ENCODE measurements at regions not wholly inside any gene's neighbourhood (a gene's known extent, or its start where the extent isn't known, plus 50 kb on each side); places are given as distances from the start of the nearest gene placed in this dataset.
"Not testable (repeated sequence)": the region's sequence is repeated elsewhere in the genome, so short reads cannot be mapped to it uniquely, and the experiment has no call there.

GRCh38 chr20:53859009-53859408 is 211.4 kb downstream of the BCAS1 start:
- not testable (repeated sequence) for H3K4me3 Mint-ChIP-seq; DNase-seq; H3K9me3 ChIP-seq (ENCODE audit: control insufficient read depth, low read length, poor library complexity, severe bottlenecking); H3K27me3 Mint-ChIP-seq; H3K27ac Mint-ChIP-seq; ATAC-seq; H3K36me3 Mint-ChIP-seq (ENCODE audit: low read depth)
- peaks cover 18% of the 10 kb centered on the region for H3K4me1 Mint-ChIP-seq

DNA sequence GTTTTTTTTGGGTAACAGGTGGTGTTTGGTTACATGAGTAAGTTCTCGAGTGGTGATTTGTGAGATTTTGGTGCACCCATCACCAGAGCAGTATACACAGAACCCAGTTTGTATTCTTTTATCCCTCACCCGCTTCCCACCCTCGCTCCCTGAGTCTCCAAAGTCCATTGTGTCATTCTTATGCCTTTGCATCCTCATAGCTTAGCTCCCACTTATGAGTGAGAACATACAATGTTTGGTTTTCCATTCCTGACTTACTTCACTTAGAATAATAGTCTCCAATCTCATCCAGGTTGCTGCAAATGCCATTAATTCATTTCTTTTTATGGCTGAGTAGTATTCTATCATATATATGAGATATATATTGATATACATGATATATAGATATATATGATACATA is 211.9 kb downstream of the BCAS1 start:
- not testable (repeated sequence) for H3K27me3 Mint-ChIP-seq; H3K36me3 Mint-ChIP-seq (ENCODE audit: low read depth); DNase-seq; H3K4me3 Mint-ChIP-seq; H3K27ac Mint-ChIP-seq; H3K9me3 ChIP-seq (ENCODE audit: control insufficient read depth, low read length, poor library complexity, severe bottlenecking); ATAC-seq
- H3K4me1 Mint-ChIP-seq = peaks cover 18% of the 10 kb centered on the region

DNA sequence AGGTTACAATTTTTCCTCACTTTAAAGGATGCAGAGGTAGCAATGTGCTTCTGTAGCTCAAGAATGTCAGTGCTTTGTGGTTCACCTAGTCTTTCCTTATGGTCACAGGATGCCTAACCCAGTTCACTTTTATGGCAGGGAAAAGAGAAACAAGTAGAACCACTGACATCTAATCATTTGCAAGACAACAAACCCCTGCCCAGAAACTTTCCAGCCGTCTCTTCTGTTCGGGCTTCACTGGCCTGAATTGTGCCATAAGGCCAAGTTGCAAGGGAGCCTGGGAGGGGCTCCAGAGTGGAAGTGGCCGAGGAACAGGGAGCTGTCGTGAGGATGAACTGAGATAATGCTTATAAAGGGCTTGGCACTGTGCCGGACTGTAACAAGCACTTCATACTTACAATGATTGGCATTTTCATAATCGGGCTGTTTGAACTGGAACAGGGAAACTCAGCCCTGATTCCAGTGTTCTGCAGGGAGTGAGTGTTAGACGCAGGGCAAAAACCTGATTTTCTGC is 212.6 kb downstream of the BCAS1 start:
- no peaks in the 10 kb centered on the region for H3K27me3 Mint-ChIP-seq
- H3K4me3 Mint-ChIP-seq = no peak overlapping the region
- ATAC-seq (no peak), DNase-seq (no peak)
- H3K9me3 ChIP-seq (ENCODE audit: control insufficient read depth, low read length, poor library complexity, severe bottlenecking) = no peaks in the 10 kb centered on the region
- peaks cover 20% of the 10 kb centered on the region for H3K4me1 Mint-ChIP-seq
- H3K27ac Mint-ChIP-seq = peak overlapping the region; percentile 49
- no peaks in the 10 kb centered on the region for H3K36me3 Mint-ChIP-seq (ENCODE audit: low read depth)

GRCh38 chr20:53856300-53857295 is 213.8 kb downstream of the BCAS1 start:
- no peaks in the 10 kb centered on the region for H3K9me3 ChIP-seq (ENCODE audit: control insufficient read depth, low read length, poor library complexity, severe bottlenecking)
- H3K4me1 Mint-ChIP-seq = peaks cover 19% of the 10 kb centered on the region
- DNase-seq (no peak), ATAC-seq (no peak)
- H3K36me3 Mint-ChIP-seq (ENCODE audit: low read depth) = no peaks in the 10 kb centered on the region
- H3K27ac Mint-ChIP-seq = no peak overlapping the region
- no peaks in the 10 kb centered on the region for H3K27me3 Mint-ChIP-seq
- no peak overlapping the region for H3K4me3 Mint-ChIP-seq

DNA sequence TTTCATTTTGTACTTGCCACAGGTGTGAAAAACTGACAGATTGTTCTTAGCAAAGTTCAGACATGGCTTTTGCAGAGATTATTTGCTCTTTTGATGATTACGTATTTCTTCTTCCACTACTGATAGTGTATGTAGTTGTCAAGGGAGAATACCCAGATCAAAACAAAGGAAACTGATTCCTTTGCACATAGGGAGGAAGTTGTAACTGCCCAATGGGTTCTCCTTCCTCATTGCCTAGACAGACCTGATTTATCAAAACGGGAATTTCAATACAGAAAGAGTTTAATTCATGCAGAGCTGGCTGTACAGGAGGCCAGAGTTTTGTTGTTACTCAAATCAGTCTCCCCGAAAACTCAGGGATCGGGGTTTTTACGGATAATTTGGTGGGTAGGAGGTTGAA is 214.7 kb downstream of the BCAS1 start:
- no peak overlapping the region for H3K4me3 Mint-ChIP-seq
- no peaks in the 10 kb centered on the region for H3K36me3 Mint-ChIP-seq (ENCODE audit: low read depth)
- ATAC-seq (no peak), DNase-seq (no peak)
- H3K4me1 Mint-ChIP-seq = peaks cover 19% of the 10 kb centered on the region
- H3K27ac Mint-ChIP-seq = no peak overlapping the region
- no peaks in the 10 kb centered on the region for H3K9me3 ChIP-seq (ENCODE audit: control insufficient read depth, low read length, poor library complexity, severe bottlenecking)
- no peaks in the 10 kb centered on the region for H3K27me3 Mint-ChIP-seq

GRCh38 chr20:53854609-53854926 is 215.8 kb downstream of the BCAS1 start:
- not testable (repeated sequence) for H3K36me3 Mint-ChIP-seq (ENCODE audit: low read depth); ATAC-seq; H3K27ac Mint-ChIP-seq; H3K9me3 ChIP-seq (ENCODE audit: control insufficient read depth, low read length, poor library complexity, severe bottlenecking); H3K4me3 Mint-ChIP-seq; DNase-seq; H3K27me3 Mint-ChIP-seq
- H3K4me1 Mint-ChIP-seq = peaks cover 19% of the 10 kb centered on the region

DNA sequence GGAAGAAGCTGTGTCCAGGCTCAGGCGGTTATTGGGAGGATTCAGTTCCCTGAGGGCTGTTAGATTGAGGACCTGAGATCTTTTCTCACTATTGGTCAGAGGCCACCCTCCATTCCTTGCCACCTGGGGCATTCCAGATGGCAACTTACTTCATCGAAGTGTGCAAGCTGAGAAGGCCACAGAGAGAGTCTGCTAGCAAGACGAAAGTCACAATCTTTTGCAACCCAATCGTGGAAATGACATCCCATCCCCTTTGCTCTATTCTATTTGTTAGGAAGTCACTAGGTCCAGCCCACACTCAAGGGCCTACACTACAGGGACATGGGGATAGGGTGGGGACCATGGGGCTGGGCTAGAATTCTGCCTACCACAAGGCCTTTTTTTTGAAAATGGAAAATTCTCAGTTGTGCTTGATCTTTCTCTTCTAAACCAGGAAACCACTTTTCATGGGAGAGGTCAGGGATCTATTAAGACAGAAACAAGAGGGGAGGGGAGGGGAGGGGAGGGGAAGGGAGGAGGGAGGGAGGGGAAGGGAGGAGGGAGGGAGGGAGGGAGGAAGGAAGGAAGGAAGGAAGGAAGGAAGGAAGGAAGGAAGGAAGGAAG is 217.2 kb downstream of the BCAS1 start:
- no peak for DNase-seq
- peak overlapping the region; percentile 54 for H3K27ac Mint-ChIP-seq
- no peaks in the 10 kb centered on the region for H3K27me3 Mint-ChIP-seq
- no peaks in the 10 kb centered on the region for H3K9me3 ChIP-seq (ENCODE audit: control insufficient read depth, low read length, poor library complexity, severe bottlenecking)
- no peaks in the 10 kb centered on the region for H3K36me3 Mint-ChIP-seq (ENCODE audit: low read depth)
- peaks cover 28% of the 10 kb centered on the region for H3K4me1 Mint-ChIP-seq
- no peak overlapping the region for H3K4me3 Mint-ChIP-seq
- no peak for ATAC-seq

DNA sequence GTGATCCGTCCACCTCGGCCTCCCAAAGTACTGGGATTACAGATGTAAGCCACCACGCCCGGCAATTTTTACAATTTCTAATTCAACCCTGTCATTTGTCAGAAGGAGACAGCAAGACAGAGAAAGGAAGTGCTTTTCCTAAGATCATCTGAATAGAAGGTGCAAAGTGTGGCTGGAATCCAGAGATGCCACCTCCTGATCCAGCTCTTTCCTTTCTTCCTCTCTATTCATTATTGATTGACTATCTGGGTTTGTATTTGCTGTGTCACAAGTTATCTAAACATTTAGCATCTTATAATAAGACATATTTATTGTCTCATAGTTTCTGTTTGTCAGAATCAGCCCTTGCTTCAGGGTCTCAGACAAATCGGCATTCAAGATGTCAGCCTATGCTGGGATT is 217.7 kb downstream of the BCAS1 start:
- ATAC-seq (no peak), DNase-seq (no peak)
- Mint-ChIP-seq H3K27me3 (no peaks in the 10 kb centered on the region), H3K4me3 (no peak overlapping the region), H3K36me3 (ENCODE audit: low read depth) (no peaks in the 10 kb centered on the region), H3K27ac (peak overlapping the region; percentile 54), H3K4me1 (peaks cover 30% of the 10 kb centered on the region)
- no peaks in the 10 kb centered on the region for H3K9me3 ChIP-seq (ENCODE audit: control insufficient read depth, low read length, poor library complexity, severe bottlenecking)

- no peak for ATAC-seq
- Mint-ChIP-seq H3K4me3 (no peak overlapping the region), H3K36me3 (ENCODE audit: low read depth) (no peaks in the 10 kb centered on the region), H3K4me1 (peaks cover 33% of the 10 kb centered on the region), H3K27me3 (no peaks in the 10 kb centered on the region), H3K27ac (peak overlapping the region; percentile 54)
- no peaks in the 10 kb centered on the region for H3K9me3 ChIP-seq (ENCODE audit: control insufficient read depth, low read length, poor library complexity, severe bottlenecking)
- no peak for DNase-seq
These were observed 218.4 kb downstream of the BCAS1 start for GRCh38 chr20:53852014-53852413.

DNA sequence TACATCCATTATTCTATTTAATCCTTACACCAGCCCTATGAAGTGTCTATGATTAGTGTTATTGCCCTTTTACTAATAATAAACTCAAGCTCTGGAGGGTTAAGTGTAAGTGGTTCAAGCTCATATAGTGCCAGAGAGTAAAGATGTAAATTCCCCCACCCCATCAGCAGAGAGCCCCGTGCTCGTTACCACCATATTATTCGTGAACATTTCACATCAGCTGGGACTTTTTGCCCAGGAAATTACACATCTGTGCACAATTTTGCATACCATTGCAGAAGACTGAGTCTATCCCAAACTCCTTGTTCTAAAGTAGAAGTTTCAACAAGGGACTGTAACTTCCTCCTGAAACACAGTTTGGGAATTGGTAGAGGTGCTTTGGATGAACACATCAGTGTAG is 220.1 kb downstream of the BCAS1 start:
- Mint-ChIP-seq H3K4me3 (no peak overlapping the region), H3K36me3 (ENCODE audit: low read depth) (no peaks in the 10 kb centered on the region), H3K4me1 (peaks cover 33% of the 10 kb centered on the region), H3K27ac (no peak overlapping the region), H3K27me3 (no peaks in the 10 kb centered on the region)
- DNase-seq (no peak), ATAC-seq (no peak)
- H3K9me3 ChIP-seq (ENCODE audit: control insufficient read depth, low read length, poor library complexity, severe bottlenecking) = no peaks in the 10 kb centered on the region

GRCh38 chr20:53849471-53850059 is 220.8 kb downstream of the BCAS1 start:
- Mint-ChIP-seq H3K27me3 (no peaks in the 10 kb centered on the region), H3K4me1 (peaks cover 36% of the 10 kb centered on the region), H3K36me3 (ENCODE audit: low read depth) (no peaks in the 10 kb centered on the region), H3K27ac (peak overlapping the region; percentile 92), H3K4me3 (no peak overlapping the region)
- ATAC-seq (no peak), DNase-seq (no peak)
- H3K9me3 ChIP-seq (ENCODE audit: control insufficient read depth, low read length, poor library complexity, severe bottlenecking) = no peaks in the 10 kb centered on the region

DNA sequence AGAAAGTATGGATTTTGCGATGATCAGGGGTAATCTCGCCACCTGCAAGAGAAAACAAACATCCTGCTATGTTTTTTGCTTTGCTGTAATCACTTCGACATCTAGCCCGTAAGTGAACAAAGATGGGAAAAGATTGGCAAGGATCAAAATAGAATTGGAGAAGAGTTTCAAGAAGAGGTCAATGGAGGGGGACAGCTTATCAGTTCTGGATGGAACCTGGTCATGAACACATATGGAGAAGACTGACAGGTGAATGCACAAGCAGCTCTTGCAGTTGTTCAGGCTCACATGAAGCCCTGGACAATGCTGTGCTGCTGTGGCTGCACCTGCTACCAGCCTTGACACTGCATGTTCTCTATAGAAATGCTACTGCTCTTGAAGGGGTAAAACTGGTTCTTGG is 222.1 kb downstream of the BCAS1 start:
- no peak for DNase-seq
- Mint-ChIP-seq H3K36me3 (ENCODE audit: low read depth) (no peaks in the 10 kb centered on the region), H3K4me3 (peak overlapping the region; percentile 39), H3K27ac (peak overlapping the region; percentile 92), H3K27me3 (no peaks in the 10 kb centered on the region), H3K4me1 (peaks cover 43% of the 10 kb centered on the region)
- no peak for ATAC-seq
- no peaks in the 10 kb centered on the region for H3K9me3 ChIP-seq (ENCODE audit: control insufficient read depth, low read length, poor library complexity, severe bottlenecking)

GRCh38 chr20:53847837-53848170 is 222.6 kb downstream of the BCAS1 start:
- peak overlapping the region; percentile 92 for H3K27ac Mint-ChIP-seq
- no peaks in the 10 kb centered on the region for H3K27me3 Mint-ChIP-seq
- peak overlapping the region; percentile 83 for H3K4me3 Mint-ChIP-seq
- H3K36me3 Mint-ChIP-seq (ENCODE audit: low read depth) = no peaks in the 10 kb centered on the region
- peaks cover 45% of the 10 kb centered on the region for H3K4me1 Mint-ChIP-seq
- ATAC-seq = no peak
- H3K9me3 ChIP-seq (ENCODE audit: control insufficient read depth, low read length, poor library complexity, severe bottlenecking) = no peaks in the 10 kb centered on the region
- DNase-seq = no peak

Data from T-helper 17 cell (primary cell).